RCC 7860 (cell line): ENCODE measurements at regions not wholly inside any gene's neighbourhood (a gene's known extent, or its start where the extent isn't known, plus 50 kb on each side); places are given as distances from the start of the nearest gene placed in this dataset.

Experiments used
- DNase-seq: peaks from one replicate; pipeline ENCODE4 v3.0.0-alpha.2; 2015; ENCODE audit warnings: low spot score
- FAIRE-seq: peaks from 2 replicates; lab custom pipeline; 2012; peaks lifted over from hg19 to GRCh38; lab: Jason Lieb, UNC

DNA sequence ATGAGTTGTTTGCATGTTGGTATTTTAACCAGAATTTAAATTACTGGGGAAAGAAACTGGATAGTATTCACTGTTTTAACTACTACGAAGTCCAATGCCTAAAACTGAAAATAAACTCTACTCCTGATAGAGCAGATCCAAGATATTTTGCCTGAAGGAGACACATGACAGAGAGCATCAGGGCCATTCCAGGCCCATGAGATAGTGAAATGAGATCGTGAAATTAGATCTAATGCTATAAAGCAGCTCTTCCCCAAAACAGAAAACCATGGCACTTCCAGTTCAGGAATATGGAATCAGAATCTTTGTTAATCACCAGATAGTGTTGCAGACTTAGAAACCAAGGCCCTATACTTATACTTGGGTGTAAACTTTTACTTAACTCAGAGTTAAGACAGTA lies 124.3 kb upstream of the CACNA2D1 start:
- FAIRE-seq = no peak

GRCh38 chr7:82567356-82567755 lies 123.8 kb upstream of the CACNA2D1 start:
- FAIRE-seq (no peak), DNase-seq (no peak)

More for the DNA sequence above, 124.3 kb upstream of the CACNA2D1 start:
- DNase-seq = no peak

GRCh38 chr7:82566752-82567151 lies 123.2 kb upstream of the CACNA2D1 start:
- DNase-seq (no peak), FAIRE-seq (no peak)

- no peak for DNase-seq
- FAIRE-seq = no peak
These were observed 119.3 kb upstream of the CACNA2D1 start for GRCh38 chr7:82562716-82563404.

- FAIRE-seq (no peak), DNase-seq (no peak)
These were observed 115.7 kb upstream of the CACNA2D1 start for GRCh38 chr7:82559193-82559805.

DNA sequence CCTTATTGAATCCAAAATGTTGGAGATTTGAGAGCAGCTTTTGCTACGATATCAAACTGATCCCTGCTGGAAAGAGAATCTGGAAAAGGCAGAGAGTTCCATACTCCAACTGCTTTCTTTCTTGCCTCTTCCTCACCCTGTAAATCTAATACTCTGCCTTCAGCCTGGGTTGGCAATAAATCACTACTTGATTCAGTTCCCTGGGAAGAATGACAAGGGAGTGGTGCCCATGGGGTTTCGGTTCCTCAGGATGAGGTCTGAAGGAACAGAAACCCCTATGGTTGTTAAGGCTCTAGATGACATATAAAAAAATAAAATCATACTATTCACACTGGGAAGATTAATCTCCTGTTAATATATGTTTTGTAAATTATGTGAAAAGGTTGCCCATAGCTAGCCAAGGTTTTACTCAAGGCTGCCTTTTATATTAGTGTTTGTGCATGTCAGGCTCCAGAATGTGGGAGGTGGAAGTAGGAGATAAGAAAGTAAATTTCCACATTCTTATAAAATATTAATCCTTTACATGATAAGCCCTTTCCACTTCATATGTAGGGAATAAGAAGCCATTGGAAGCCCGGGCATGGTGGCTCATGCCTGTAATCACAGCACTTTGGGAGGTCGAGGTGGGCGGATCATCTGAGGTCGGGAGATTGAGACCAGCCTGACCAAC lies 106.2 kb upstream of the CACNA2D1 start:
- no peak for FAIRE-seq
- DNase-seq = no peak

DNA sequence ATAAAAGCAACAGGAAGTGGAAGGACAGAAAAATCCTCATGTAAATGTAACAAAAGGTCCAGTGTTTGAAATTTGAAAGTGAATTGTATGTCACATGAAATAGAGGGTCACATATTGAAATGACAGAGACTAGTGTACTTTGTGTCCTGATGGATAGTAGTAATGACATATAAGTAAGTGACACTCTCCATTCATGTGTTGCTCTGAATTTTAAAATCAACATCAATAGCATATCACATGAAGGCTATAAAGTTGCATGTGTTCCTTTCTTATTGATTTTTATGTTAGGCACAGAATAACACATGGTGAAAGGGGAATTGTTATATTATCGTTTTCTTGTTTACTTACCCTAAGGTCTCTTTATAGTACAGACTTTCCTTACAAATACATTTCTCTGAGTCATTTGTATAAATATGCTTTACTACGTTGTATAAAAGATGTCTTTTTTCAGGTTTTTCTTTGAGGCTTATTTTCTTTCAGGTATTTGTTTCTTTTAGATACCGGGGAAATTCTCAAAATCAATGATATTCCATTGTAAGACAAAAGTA lies 104.6 kb upstream of the CACNA2D1 start:
- FAIRE-seq (no peak), DNase-seq (no peak)

DNA sequence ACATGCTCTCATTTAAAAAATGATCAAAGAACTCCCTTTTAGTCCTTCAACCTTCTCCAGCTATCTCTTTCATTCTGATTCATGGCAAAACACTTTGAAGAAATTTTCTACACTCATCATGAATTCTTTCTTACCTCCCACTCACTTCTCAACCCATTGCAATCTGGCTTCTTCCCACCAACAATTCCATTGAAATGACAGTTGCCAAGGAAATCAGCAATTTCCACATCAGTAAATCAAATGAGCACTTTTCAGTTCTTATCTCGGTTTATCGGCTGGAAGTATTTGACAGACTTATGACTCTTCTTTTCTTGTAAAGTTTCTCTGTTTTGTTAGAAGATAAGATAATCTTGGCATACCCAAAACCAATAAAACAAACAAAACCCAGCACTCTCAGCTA lies 99.1 kb upstream of the CACNA2D1 start:
- peak; percentile 74 for DNase-seq
- FAIRE-seq = peak; percentile 74

GRCh38 chr7:82539969-82540368 lies 96.4 kb upstream of the CACNA2D1 start:
- DNase-seq (no peak), FAIRE-seq (no peak)

- no peak for FAIRE-seq
These were observed 91.1 kb upstream of the CACNA2D1 start for GRCh38 chr7:82534684-82535083.

GRCh38 chr7:82530361-82530760 lies 86.8 kb upstream of the CACNA2D1 start:
- no peak for FAIRE-seq
- peak; percentile 18 for DNase-seq

More at GRCh38 chr7:82534684-82535083, 91.1 kb upstream of the CACNA2D1 start:
- DNase-seq = no peak

GRCh38 chr7:82528577-82529310 lies 85.2 kb upstream of the CACNA2D1 start:
- DNase-seq = peak; percentile 74
- FAIRE-seq = peak; percentile 68

DNA sequence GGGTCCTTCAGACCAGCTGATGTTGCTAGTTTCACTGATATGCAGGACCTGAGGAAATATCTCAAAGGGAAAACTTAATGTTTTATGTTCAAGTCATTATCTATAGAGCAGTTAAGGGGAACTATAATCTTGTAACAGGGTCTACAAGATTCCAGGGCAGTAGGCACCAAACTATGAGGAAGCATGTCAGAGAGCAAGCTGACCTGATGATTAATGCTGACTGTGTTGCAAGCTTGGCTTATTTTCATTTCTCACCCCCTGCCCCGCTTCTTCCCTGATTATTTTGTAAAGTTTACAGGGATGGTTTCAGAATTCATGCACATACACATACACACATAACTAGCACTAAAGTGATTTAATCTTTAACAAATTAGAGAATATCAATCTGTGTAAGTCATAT lies 84.3 kb upstream of the CACNA2D1 start:
- FAIRE-seq (peak; percentile 64), DNase-seq (peak; percentile 56)

GRCh38 chr7:82521906-82522445 lies 78.4 kb upstream of the CACNA2D1 start:
- FAIRE-seq (no peak), DNase-seq (no peak)

DNA sequence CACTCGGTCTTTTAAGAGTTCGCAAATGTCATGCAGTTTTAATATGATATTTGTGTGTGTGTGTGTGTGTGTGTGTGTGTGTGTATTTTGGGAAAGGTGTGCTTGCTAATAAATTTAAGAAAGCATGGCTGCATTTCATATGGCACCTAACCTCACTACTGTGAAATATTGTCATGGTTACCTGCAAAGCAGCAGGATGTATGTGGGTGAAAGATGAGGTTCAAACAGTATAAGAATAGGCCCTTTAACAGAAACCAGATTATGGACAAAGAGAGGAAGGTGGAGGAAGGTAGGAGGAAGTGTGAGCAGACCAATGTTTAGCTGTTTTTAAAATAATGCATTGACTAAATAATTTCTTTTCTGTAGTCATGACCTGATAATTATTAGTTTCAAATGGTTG lies 73.5 kb upstream of the CACNA2D1 start:
- no peak for FAIRE-seq

GRCh38 chr7:82511542-82511941 lies 68.0 kb upstream of the CACNA2D1 start:
- FAIRE-seq (no peak), DNase-seq (peak; percentile 2)

More for the DNA sequence above, 73.5 kb upstream of the CACNA2D1 start:
- no peak for DNase-seq

- FAIRE-seq (no peak), DNase-seq (no peak)
These were observed 64.5 kb upstream of the CACNA2D1 start for GRCh38 chr7:82507976-82508677.

DNA sequence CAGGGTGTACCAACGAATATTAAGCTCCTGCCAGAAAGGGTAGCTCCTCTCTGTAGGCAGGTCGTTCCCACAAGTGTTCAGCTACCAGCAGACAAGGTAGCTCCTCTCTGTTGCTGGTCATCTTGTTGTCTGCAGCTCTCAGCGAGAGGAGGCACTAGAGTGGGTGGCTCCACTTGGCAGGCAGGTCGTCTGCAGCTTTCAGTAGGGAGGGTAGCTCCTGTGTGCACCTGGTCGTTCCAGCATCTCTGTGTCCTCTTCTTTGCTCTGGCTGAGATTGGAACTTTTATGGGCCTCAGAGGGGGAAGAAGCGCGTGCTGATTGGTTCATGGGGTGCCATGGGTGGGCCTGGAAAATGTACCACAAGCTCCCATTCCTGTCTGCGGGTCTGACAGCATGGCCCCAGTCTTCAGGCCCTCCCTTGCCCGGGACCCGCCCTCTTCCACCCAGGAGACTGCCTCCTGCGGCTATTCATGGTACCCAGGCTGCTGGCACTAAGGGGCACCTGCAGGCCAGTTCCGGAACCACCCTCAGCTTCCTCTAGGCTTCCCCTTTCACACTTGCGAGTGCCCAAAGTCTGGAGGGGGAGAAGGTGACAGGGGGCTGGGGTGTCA lies 63.9 kb upstream of the CACNA2D1 start:
- no peak for FAIRE-seq

DNA sequence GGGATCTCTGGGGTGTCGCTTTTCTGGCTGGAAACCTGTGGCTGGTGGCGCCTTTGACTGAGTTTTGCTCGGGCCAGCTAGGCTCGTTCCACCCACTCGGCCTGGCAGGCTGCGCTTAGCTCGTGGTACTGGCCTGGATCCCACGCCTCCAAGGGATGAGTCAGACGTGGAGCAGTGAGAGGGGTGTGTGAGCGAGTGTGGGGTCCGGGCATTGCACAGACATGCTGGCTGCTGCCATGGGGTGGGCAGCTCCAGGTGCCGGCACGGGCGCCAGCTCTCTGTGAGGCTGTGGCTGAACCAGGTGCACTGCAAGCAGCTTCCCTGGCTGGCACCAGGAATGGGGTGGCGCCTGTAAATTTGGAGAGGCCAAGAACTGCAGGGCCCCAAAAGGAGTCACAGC lies 63.1 kb upstream of the CACNA2D1 start:
- FAIRE-seq (no peak), DNase-seq (no peak)

More for the DNA sequence above, 63.9 kb upstream of the CACNA2D1 start:
- DNase-seq = no peak

- DNase-seq (peak; percentile 3), FAIRE-seq (no peak)
These were observed 62.6 kb upstream of the CACNA2D1 start for GRCh38 chr7:82506208-82506607.
